ENCODE measurements at regions not wholly inside any gene's neighbourhood (a gene's known extent, or its start where the extent isn't known, plus 50 kb on each side); places are given as distances from the start of the nearest gene placed in this dataset.

DNA sequence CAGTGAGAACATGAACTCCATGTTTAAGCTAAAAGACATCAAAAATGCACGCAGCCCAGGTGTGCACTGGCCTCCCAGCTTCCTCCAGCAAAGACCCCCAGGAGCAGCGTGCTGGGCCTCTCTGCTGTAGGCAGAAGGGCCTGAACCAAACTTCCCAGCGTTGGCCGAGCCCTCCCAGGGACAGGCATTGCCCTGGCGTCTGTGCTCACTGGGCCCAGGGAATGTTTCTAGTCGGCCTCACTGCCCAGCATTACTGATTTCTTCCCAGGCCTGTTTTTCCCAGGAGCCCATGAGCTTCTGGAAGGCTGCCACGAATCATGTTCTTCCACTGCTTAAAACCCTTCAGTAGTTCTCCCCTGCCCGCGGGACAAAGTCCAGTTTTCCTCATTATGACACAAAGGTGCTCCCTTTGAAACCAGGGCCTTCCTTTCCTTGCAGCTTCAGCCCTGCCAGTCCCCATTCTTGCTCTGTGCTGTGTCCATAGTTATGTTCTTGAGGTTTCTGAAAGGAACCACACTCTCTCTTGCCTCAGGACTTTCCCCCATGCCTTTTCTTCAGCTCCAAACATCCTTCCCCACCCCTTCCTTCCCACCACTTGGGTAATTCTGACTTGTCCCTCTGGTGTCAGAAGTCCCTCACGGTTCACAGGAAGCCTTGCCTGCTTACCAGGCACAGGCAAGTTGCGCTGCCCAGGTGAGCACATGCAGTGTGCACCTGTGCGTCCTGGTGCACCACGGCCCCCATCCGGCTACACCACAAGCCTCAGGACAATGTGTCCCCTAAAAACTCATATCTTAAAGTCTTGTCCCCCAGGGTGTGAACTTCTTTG is 93.4 kb upstream of the ENPP6 start:
- in situ Hi-C loops (cut with HindIII; ENCODE audit: low sequenced_read_pairs): no loop called here

DNA sequence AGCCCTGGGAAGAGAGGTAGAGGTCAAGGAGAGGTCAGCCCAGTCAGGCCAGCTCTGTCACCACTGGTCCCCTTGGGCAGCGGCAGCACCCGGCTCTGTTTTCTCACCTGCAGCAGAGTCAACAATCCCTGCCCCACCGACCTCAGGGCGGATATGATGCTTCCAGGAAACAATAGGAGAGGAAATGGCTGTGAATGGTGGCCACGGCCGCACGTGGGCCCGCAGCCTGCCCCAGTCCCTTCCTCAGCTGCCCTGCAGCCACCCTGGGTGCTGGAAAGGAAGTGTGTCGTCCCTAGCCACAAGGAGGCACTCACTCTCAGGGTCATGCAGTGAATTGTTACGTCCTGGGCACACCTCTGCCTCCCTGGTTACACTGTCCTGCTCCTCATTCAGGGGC is 92.5 kb upstream of the ENPP6 start:
- in situ Hi-C loops (cut with HindIII; ENCODE audit: low sequenced_read_pairs): no loop called here

GRCh38 chr4:184309241-184310170 is 91.8 kb upstream of the ENPP6 start:
- in situ Hi-C loops (cut with HindIII; ENCODE audit: low sequenced_read_pairs): no loop called here

DNA sequence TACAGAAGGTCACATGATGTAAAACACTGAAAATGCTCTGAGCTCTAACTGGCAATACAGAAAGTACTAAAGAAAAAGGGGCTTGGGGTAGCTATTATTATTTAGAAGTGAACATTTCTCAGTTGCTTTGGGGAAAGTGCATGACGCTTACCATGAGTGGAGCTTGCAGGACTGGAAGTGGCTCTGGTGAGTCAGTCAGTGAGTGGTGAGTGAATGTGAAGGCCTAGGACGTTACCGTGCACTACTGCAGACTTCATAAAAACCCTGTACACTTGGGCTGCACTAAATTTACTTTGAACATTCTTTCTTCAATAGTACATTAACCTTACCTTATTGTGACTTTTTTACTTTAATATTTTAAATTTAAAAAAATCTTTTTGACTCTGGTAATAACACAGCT is 89.3 kb upstream of the ENPP6 start:
- in situ Hi-C loops (cut with HindIII; ENCODE audit: low sequenced_read_pairs): no loop called here

DNA sequence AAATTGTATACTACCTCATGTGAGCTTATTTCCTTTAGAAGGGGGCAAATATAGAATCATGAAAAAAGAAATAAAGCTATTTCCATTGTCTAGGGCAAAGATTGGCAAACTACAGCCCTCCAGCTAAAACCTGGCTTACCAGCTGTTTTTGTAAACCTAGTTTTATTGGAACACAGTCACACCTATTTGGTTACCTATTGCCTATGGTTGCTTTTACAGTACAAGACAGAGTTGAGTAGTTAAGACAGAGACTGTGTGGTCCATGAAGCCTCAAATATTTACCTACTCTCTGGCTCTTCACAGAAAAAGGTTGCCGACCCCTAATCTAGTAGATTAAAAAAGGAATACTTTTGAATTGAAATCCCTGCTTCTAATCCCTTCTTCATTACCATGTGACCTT is 88.8 kb upstream of the ENPP6 start:
- in situ Hi-C loops (cut with HindIII; ENCODE audit: low sequenced_read_pairs): no loop called here

DNA sequence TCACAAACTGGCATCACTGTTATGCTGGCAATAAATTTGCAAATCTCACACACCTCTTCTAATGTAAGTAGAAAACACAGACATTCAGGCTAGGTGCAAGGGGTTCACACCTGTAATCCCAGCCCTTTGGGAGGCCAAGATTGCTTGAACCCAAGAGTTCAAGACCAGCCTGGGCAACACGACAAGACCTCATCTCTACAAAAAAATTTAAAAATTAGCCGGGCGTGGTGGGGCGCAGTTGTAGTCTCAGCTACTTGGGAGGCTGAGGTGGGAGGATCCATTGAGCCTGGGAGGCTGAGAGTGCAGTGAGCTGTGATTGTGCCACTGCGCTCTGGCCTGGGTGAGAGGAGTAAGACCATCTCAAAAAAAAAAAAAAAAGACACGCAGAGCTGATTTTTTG is 83.1 kb upstream of the ENPP6 start:
- in situ Hi-C loops (cut with HindIII; ENCODE audit: low sequenced_read_pairs): no loop called here

GRCh38 chr4:184298254-184298653 is 80.6 kb upstream of the ENPP6 start:
- in situ Hi-C loops (cut with HindIII; ENCODE audit: low sequenced_read_pairs): no loop called here

GRCh38 chr4:184295206-184295605 is 77.5 kb upstream of the ENPP6 start:
- in situ Hi-C loops (cut with HindIII; ENCODE audit: low sequenced_read_pairs): no loop called here

DNA sequence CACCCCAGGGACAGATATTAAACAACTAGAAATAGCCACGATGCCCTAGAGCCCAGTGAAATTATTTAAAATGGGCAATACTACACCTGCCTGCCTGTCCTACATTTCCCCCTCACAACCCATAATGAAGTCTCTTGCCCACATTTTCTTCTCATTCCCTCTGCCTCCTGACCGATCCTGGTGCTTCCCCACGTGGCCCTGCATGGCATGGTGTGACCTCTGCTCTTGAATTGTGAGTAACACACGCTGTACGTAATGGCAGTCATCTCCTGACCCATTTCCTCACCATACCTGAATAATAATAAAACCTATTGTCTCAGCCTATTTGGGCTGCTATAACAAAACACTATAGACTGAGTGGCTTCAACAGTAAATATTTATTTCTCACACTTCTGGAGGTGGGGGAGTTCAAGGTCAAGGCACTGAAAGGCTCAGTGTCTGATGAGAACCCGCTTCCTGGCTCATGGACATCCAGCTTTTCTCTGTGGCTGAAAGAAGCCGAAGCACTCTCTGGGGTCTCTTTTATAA is 77.0 kb upstream of the ENPP6 start:
- in situ Hi-C loops (cut with HindIII; ENCODE audit: low sequenced_read_pairs): no loop called here

GRCh38 chr4:184293552-184293951 is 75.9 kb upstream of the ENPP6 start:
- in situ Hi-C loops (cut with HindIII; ENCODE audit: low sequenced_read_pairs): no loop called here

DNA sequence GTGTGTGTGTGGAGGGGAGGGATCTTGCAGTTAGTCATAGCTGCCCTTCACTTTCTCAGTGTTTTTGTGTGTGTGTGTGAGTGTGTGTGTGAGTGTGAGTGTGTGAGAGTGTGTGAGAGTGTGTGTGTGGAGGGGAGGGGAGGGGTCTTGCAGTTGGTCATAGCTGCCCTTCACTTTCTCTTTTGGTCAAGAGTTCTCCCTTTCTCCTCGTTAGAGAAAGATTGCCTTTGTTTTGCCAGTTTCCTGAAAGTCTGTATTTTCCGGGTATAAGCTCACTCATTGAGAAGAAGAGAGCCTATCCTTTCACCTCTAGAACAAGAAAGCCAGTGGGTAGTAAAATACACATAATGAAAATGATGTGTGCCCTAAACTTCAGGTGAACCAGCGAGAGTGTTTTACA is 75.2 kb upstream of the ENPP6 start:
- in situ Hi-C loops (cut with HindIII; ENCODE audit: low sequenced_read_pairs): no loop called here

- in situ Hi-C loops (cut with HindIII; ENCODE audit: low sequenced_read_pairs): no loop called here
Observed at GRCh38 chr4:184292465-184292867, 74.8 kb upstream of the ENPP6 start.

DNA sequence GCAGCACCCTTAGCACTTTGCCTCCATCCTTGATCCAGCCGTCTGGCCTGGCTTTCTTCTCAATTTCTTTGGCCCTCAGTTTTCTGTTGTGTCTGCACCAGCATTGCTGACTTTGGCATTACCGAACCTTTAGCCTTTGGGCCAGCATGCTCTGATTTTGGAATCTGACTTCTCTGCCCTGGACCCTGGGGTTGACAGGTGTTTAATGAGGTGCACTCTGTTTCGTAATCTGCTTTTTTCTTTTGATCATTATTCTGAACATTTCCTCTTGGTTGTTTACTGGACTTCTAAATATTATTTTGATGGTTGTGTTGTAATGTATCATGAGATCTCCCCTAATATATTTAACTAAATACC is 71.5 kb upstream of the ENPP6 start:
- in situ Hi-C loops (cut with HindIII; ENCODE audit: low sequenced_read_pairs): no loop called here

DNA sequence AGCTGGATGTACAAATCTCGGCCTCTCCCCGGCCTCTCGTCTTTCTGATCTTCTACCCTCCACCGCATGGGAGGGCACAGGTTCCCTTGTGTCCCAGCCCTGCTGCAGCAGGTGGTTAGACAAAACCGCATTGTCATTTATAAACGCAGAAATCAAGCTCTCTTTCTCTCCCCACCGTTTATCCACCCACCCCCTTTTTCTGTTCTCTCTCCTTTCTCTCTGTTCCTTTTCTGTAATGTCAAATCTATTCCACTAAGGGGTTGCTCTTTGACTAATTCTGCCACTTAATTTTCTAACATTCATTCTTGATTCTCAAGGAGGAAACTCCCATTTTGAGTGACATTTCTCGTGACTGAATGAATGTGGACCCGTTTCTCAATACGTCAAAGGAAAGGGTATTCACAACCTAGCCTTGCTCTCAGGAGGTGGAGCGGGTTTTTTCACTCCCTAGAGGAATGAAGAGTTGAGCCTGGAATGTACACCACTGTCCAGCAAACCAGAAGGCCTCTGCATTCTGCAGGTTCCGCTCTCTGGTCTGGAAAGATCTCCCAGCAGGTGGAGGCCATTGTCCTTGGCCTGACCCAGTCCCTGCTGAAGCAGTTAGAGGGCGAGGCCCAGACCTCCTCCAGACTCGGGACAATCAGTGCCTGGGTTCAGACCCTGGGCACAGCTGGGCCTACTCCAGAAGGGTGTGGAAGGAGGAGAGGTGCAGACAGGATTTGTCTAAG is 70.9 kb upstream of the ENPP6 start:
- in situ Hi-C loops (cut with HindIII; ENCODE audit: low sequenced_read_pairs): no loop called here

DNA sequence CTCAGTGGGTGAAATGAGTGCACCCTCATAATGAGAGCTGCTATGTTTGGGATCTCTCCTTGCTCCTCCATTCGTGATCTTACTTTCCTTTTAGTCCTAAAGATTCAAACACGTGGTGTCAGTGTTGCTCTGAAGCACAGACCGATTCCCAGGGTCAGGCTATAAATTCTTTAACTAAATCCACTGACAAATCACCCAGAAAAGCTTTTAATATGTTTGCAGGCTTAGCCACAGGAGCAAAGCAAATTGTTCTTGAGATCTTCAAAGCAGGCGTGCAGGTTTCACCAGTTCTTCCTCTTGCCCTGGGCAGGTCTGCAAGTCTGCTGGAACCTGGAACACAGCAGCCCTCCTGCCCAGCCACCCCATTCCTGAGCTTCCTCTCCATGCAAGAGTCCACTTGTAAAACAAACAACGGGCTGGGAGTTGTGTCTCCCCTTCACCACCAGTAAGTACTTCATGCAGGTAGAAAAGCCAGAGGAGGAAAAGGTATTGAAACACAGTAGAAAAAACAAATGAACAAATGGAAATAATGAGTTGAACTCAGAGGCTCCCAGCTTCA is 70.1 kb upstream of the ENPP6 start:
- in situ Hi-C loops (cut with HindIII; ENCODE audit: low sequenced_read_pairs): no loop called here

DNA sequence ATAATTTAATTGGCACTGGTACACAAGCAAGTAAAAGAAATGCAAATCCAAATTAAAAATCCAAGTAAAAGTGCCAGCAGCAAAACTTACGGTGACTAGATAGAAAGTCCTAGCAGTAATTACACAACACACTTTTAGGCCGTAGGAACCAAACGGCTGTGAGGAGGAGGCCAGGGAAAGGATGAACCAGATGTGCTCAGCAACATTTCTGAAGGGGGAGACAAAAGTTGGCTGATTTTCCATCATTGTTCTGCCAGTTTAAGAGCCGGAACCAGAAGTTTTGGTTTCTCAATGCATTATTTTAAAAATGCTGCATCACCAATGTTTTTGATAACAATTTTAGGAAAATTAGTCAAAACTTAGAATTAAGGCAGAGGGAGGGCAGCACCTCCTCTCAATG is 68.7 kb upstream of the ENPP6 start:
- in situ Hi-C loops (cut with HindIII; ENCODE audit: low sequenced_read_pairs): no loop called here

DNA sequence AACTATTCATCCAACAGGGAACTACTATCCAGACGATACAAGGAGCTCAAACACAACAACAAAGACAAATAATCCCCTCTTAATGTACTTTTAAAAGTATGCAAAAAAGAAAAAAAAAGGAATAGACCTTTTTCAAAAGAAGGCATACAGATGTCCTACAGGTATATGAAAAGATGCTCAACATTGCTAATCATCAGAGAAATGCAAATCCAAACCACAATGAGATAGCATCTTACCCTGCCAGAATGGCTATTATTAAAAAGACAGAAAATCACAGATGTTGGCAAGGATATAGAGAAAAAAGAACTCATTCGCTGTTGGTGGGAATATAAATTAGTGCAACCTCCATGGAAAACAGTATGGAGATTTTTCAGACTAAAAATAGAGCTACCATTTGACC is 67.1 kb upstream of the ENPP6 start:
- in situ Hi-C loops (cut with HindIII; ENCODE audit: low sequenced_read_pairs): no loop called here

DNA sequence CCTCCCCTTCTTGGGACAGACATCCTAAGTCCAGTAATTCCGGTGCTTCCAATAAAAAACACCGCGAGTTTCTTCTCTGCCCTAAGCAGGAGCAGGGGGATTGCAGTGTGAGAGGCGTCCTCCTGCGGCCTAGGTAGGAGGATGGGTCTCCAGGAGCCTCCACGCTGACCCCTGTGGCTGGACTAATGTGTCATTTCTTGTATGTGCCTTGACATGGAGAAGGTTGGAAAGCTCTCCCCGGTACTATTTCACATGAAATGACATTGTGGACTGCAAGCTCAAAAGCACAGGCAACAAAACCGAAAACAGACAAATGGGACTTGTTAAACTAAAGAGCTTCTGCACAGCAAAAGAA is 66.6 kb upstream of the ENPP6 start:
- in situ Hi-C loops (cut with HindIII; ENCODE audit: low sequenced_read_pairs): no loop called here

DNA sequence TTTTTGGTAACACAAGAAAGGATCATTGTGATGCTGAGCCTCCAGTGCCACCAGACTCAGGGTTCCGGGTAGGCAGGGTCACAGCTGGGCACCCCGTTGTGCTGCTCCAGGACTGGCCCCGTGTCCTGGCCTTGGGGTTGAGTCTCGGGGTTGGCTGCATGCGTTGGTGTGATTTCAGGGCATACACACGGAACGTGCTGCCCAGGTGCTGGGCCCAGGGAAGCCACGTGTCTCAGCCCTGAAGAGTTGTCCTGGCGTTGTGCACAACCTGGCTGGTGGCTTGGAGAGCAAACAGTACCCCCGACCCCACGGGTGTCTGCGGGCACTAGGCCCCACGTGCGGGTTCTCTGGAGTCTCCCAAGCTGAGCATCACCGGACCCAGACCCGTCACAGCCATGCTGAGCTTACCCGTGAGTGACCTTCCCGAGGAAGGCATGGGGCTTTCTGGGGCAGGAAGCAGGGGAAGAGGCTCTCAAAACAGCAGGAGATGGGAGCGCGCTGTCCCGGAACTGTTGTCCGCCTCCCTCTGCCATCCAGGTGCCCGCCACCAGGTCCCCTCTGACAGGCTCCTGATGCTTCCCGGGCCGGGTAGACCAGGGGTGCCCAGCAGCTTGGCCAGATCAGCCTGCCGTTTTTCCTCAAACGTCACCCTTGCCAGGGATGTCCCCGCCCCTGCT is 66.1 kb upstream of the ENPP6 start:
- in situ Hi-C loops (cut with HindIII; ENCODE audit: low sequenced_read_pairs): no loop called here

GRCh38 chr4:184282895-184283654 is 65.4 kb upstream of the ENPP6 start:
- in situ Hi-C loops (cut with HindIII; ENCODE audit: low sequenced_read_pairs): no loop called here

Measured in endothelial cell of hepatic sinusoid (primary cell).